BJ (cell line): ENCODE measurements at regions not wholly inside any gene's neighbourhood (a gene's known extent, or its start where the extent isn't known, plus 50 kb on each side); places are given as distances from the start of the nearest gene placed in this dataset.

ENCODE experiments used
- CTCF ChIA-PET: fragments of 350-600 bp; formaldehyde crosslinking; extraction: SDS; loops from one replicate; lab custom pipeline; 2021; ENCODE audit warnings: antibody characterized with exemption, inconsistent platforms; lab: Yijun Ruan, JAX
- POLR2A ChIA-PET: fragments of 300-600 bp; sonication (Branson Sonifier 250); formaldehyde crosslinking; extraction: SDS; loops from one replicate; lab custom pipeline; 2021; ENCODE audit warnings: antibody characterized with exemption; lab: Charles Lee
- DNase-seq: peaks from one replicate; pipeline ENCODE4 v3.0.0-alpha.2; 2011; ENCODE audit warnings: low read depth
- H3K27me3 ChIP-seq: 2 replicates; pipeline ENCODE4 v1.6.0; 2011; ENCODE audit warnings: low read length; ENCODE audit not compliant: control insufficient read depth, insufficient read depth
- H3K36me3 ChIP-seq: 2 replicates; pipeline ENCODE4 v1.5.1; 2011; ENCODE audit warnings: low read length; ENCODE audit not compliant: control insufficient read depth, insufficient read depth
- H3K4me3 ChIP-seq: 2 replicates; pipeline ENCODE4 v1.5.1; 2011; ENCODE audit warnings: low read depth, mild to moderate bottlenecking, control low read depth, low read length
- TF ChIP-seq, protein P1 (sequence below): IDR thresholded peaks from 2 replicates; pipeline ENCODE4 v1.5.1; 2011; ENCODE audit warnings: low read depth, mild to moderate bottlenecking, control low read depth, inconsistent platforms, low read length, moderate library complexity; ENCODE audit not compliant: insufficient read depth

DNA sequence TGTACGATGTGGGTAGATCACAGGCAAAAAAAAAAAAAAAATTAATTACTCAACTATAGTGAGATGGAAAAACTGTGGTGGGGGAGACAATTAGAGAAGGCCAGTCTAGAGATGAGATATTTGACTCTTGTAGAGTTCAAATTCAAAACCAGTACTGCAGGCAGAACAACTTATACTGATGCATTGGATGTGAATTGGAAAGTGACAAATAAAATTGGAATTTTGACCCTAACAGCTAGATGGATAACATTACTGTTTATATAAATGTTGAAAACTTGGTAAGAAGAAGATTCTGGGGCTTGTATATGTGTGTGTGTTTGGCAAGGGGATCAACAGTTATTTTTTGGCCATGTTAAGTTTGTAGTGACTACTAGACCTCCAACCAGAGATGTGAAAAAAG, 256.9 kb downstream of the RND3 start:
- no peaks in the 10 kb centered on the region for H3K36me3 ChIP-seq

DNA sequence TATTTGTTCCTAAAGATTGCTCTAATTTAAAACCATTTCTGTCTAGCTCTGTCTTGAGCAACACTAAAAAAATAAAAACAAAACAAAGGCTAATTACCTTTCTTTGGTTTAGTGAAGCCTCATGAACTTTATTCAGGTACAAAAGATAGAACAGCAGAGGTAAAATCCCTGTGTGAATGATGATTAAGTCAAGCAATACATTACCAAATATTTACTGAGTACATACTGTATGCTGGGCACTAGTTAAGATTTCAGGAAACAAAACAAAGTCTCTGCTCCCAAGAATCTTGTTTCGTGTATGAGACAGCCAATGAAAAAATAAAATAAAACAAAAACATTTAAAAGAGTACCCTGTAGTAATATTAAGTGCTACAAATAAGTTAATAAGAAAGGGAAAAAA, 257.5 kb downstream of the RND3 start:
- DNase-seq = no peak
- CTCF ChIA-PET = no interaction called here
- no peaks in the 10 kb centered on the region for H3K36me3 ChIP-seq
- H3K4me3 ChIP-seq = no peak overlapping the region
- POLR2A ChIA-PET = no interaction called here
- H3K27me3 ChIP-seq = no peaks in the 10 kb centered on the region
- TF ChIP-seq, protein P1, sequence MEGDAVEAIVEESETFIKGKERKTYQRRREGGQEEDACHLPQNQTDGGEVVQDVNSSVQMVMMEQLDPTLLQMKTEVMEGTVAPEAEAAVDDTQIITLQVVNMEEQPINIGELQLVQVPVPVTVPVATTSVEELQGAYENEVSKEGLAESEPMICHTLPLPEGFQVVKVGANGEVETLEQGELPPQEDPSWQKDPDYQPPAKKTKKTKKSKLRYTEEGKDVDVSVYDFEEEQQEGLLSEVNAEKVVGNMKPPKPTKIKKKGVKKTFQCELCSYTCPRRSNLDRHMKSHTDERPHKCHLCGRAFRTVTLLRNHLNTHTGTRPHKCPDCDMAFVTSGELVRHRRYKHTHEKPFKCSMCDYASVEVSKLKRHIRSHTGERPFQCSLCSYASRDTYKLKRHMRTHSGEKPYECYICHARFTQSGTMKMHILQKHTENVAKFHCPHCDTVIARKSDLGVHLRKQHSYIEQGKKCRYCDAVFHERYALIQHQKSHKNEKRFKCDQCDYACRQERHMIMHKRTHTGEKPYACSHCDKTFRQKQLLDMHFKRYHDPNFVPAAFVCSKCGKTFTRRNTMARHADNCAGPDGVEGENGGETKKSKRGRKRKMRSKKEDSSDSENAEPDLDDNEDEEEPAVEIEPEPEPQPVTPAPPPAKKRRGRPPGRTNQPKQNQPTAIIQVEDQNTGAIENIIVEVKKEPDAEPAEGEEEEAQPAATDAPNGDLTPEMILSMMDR = no peak

More for the DNA sequence above, 256.9 kb downstream of the RND3 start:
- no peak overlapping the region for H3K4me3 ChIP-seq
- ChIA-PET POLR2A (no interaction called here), CTCF (no interaction called here)
- no peak for DNase-seq
- H3K27me3 ChIP-seq = no peaks in the 10 kb centered on the region
- TF ChIP-seq, protein P1 = no peak

DNA sequence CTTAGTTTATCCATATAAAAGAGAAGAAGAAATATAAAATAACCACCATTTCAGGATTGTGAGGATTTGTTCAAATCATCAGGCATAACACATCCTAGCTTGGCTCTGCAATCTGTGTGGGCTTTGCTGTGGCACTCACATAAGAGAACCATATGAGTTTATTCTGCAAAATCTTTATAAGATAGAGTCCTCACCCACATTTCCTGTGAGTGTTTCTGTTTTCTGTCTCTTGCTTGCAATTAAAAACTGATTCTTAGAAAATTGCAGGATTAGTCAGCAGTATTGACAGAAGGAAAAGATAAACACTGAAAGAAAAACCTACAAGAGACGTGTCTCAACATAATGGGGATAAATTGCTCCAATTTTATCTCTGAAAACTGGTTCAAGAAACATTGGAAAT, 258.5 kb downstream of the RND3 start:
- no peak for DNase-seq
- POLR2A ChIA-PET = no interaction called here
- CTCF ChIA-PET = no interaction called here

DNA sequence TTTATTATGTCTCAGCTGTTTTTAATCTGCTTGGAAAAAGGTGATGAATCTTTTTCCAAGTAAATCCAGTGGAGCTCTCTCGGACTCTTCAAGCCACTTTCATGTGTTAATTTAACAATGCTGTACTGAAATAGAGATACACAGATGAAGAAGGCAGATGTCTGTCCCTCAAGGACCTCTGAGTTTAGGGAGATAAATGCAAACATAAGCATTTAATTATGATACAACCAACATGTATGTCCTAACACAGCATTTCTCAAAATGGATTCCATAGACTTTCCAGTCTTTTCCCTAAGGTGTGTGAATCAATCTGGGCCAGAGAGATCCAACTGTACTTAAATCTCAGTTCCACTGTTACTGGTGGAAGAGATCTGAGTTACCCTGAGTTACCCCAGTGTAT, 262.4 kb downstream of the RND3 start:
- no peaks in the 10 kb centered on the region for H3K36me3 ChIP-seq
- ChIA-PET CTCF (no interaction called here), POLR2A (no interaction called here)
- TF ChIP-seq, protein P1 = no peak
- no peak overlapping the region for H3K4me3 ChIP-seq
- no peak for DNase-seq
- no peaks in the 10 kb centered on the region for H3K27me3 ChIP-seq

More for the DNA sequence above, 258.5 kb downstream of the RND3 start:
- Histone ChIP-seq H3K27me3 (no peaks in the 10 kb centered on the region), H3K4me3 (no peak overlapping the region), H3K36me3 (no peaks in the 10 kb centered on the region)
- TF ChIP-seq, protein P1 = no peak

DNA sequence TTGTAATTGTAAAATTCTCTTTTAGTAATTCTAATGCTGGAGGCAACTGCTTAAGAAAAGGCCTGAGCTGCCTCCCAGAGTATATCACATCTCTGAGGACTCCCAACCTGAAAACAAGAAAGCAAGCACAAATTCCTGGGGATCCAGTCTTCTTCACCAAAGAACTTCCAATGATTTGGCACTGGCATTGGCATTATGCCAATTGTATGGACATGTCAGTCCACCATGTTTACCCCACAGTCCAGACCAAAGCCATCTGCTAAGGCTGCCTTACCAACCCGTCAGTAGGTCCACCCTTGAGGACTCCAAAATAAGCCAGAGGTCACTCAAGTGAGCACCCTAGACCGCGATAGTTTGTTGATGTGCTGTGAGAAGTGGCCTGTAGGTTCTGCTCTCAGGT, 263.1 kb downstream of the RND3 start:
- Histone ChIP-seq H3K4me3 (no peak overlapping the region), H3K36me3 (no peaks in the 10 kb centered on the region), H3K27me3 (no peaks in the 10 kb centered on the region)
- TF ChIP-seq, protein P1 = no peak
- DNase-seq = no peak
- ChIA-PET POLR2A (no interaction called here), CTCF (no interaction called here)
